ELR (cell line): ENCODE measurements at regions not wholly inside any gene's neighbourhood (a gene's known extent, or its start where the extent isn't known, plus 50 kb on each side); places are given as distances from the start of the nearest gene placed in this dataset.

ENCODE experiments used
- DNase-seq: peaks from one replicate; pipeline ENCODE4 v3.0.0-alpha.2; 2015; ENCODE audit warnings: low read depth

DNA sequence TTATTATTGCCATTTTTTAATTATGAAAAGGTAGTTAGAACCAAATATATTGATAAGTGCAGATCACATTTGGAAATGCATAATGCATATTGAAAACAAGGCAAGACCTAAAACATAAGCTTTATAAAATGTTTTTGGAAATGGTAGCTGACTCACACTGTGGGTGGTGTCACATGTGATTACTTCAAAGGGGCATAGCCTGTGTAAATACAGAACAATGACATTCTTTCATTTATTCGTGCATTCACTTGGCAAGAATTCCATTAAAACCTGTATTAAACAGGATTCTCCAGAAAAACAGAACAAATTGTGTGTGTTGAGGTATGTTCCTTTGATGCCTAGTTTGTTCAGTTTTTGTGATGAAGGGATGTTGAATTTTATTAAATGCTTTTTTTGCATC is 427.3 kb upstream of the ST6GAL2 start:
- no peak for DNase-seq

- no peak for DNase-seq
Measured at GRCh38 chr2:107320881-107321280, 434.9 kb upstream of the ST6GAL2 start.

DNA sequence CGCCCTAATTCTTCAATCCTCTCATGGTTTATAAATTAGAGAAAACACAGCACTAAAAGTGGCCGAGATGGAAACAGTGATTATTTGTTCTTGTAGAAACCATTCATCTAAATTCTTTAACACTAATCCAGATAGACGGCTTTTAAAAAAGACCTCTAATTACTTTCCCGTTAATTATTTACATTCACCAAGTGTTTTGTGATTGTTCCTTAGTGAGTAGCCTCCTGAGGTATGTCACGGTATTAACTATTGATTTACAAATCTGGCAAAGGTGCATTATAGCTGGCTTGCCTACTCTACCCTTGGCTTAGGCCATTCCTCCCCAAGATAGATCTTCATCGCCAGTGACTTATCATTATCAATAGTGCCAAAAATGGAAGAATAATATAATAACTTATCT is 436.4 kb upstream of the ST6GAL2 start:
- no peak for DNase-seq

- no peak for DNase-seq
Measured at GRCh38 chr2:107323946-107324565, 438.1 kb upstream of the ST6GAL2 start.

GRCh38 chr2:107325981-107326786 is 440.2 kb upstream of the ST6GAL2 start:
- DNase-seq, result no peak

DNA sequence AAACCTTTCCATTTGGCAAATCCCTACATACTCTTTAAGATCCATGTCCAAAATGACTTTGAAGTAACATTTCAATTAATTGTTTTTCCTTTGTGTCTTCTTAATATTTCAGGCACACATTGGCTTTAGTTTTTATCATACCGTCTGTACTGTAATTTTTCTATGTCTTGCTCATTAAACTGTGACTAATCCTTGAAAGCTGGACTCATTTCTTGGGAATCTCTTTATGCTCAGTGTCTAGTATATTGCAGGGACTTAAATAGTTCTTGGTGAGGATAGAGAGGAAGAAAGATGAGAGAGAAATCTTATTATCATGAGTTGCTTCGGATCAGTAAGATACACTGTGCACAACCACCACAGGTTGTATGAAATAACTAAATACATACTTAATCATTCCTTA is 448.3 kb upstream of the ST6GAL2 start:
- DNase-seq, result no peak

- no peak for DNase-seq
Measured at GRCh38 chr2:107336526-107336925, 450.6 kb upstream of the ST6GAL2 start.

DNA sequence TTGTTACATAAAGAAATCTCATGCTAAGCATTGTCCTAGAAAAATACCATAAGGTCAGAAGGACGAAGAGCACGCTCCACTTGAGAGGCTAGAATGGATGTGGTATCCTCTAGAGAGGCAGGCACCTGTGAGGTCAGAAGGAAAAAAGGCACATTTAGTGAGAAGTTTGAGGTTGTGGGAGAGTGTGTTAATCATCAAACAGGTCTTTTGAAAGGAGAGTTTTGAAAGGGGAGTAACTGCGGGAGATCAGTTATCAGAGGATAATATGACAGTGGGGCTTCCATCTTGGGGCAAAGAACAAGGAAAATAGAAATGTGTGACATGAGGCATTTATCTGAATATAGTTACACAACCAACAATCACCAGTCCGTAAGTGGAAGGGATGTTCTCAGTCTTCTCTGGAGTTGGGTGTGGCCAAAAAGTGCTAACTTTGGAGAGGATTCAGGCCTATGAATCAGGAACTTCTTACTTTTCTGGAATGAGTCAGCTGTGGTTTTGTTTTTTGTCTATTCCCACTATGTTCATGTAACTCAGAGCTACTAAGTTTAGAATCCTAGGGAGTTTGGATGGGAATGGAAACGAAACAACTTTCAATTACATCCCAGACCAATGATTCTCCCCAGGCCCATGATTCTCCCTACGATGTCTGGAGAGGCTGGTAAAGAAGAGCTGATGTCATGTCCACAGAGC is 451.4 kb upstream of the ST6GAL2 start:
- peak; percentile 6 for DNase-seq

DNA sequence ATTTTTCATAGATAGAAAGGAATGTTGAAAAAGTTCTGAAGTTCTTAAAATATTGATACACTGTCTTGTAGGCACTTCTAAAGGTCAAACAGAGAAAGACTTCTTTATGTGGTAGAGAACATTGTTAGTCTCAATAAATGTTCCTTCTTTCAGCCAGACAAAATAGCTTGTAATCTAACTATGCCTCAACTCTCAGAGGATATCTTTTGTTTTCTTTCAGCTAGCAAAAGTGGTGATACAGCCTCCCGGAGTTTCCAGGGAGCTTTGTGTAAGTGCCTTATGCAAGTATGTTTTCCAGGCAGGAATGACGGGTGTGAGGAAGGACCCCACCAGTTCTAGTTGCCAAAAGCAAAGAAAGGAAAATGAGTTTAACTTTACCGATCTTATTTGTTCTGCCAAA is 452.1 kb upstream of the ST6GAL2 start:
- DNase-seq, result no peak

GRCh38 chr2:107338571-107338970 is 452.6 kb upstream of the ST6GAL2 start:
- no peak for DNase-seq

GRCh38 chr2:107340955-107341354 is 455.0 kb upstream of the ST6GAL2 start:
- DNase-seq, result no peak

DNA sequence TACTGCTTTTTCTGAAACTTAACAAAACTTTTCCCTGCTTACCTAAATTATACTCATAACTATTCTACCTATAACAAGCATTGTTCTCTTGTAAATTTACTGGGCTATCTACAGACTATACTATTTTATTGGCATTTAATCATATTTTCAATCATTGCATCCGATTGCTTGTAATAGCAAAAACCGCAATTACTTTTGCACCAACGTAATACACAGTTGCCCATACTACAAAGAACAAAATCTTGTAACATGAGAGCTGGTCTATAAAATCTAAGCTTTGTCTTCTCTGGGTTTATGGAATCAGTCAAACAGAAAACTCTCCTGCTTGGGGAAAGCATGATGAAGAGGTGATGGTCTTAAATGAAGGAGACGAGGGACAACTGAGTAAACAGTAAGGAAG is 463.4 kb upstream of the ST6GAL2 start:
- DNase-seq, result no peak

GRCh38 chr2:107354175-107354574 is 468.2 kb upstream of the ST6GAL2 start:
- no peak for DNase-seq

DNA sequence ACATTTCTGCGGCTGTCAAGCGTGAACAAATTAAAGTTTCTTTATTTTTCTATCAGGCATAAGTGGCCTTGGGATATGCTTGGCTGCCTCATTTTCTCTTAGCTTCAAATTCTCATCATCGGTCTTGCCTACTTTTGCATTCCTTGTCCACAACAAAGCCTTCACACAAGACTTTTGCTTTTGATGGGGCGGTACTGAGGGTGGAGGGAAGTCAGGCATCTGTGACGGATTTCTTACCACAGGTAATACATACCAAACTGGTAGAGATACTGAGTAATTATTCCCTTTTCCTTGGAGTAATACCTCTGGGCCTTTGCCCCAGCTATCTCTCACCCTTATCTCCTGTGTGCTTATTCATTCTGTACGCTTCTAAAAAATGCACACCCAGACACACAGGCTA is 468.3 kb upstream of the RGPD4 start:
- DNase-seq, result no peak

- DNase-seq, result no peak
Measured at GRCh38 chr2:107359021-107359420, 467.7 kb upstream of the RGPD4 start.

GRCh38 chr2:107361751-107362381 is 464.8 kb upstream of the RGPD4 start:
- DNase-seq, result no peak

DNA sequence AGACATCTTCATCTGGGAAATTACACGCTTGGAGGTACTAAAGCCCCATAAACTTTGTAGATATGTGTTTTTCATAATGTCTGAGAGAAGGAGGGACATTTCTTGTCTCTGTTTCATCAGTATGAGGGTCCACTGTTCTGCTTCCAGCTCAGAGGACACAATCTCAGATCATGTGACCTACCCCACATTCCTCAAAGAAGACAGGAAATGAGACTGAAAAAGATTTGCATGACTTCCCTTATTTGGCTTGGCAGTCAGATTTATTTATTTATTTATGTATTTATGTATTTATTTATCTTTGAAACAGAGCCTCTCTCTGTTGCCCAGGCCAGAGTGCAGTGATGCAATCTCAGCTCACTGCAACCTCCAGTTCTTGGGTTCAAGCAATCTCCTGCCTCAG is 463.7 kb upstream of the RGPD4 start:
- DNase-seq, result no peak

- DNase-seq, result no peak
Measured at GRCh38 chr2:107363806-107364205, 462.9 kb upstream of the RGPD4 start.

DNA sequence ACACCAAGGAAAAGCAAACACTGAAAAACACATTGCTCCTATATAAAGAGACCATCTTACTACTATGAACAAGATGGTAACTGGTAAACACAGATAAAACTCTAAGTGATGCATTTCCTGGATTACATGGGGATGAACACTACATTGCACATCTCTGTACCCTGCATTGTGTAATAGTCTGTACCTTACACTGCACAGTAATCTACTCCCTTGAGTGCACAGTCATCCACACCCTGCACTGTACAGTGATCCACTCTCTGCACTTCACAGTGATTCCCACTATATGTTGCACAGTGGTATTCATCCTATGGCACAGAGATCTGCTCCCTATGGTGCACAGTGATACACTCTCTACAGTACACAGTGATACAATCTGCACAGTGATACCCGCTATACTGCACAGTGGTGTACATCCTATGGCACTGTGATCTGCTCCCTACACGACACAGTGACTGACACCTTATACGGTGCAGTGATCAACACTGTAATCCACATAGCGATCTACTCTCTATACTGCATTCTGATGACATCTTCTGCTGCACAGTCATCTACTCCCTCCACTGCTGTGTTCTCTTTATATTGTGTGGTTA is 462.2 kb upstream of the RGPD4 start:
- DNase-seq, result no peak

DNA sequence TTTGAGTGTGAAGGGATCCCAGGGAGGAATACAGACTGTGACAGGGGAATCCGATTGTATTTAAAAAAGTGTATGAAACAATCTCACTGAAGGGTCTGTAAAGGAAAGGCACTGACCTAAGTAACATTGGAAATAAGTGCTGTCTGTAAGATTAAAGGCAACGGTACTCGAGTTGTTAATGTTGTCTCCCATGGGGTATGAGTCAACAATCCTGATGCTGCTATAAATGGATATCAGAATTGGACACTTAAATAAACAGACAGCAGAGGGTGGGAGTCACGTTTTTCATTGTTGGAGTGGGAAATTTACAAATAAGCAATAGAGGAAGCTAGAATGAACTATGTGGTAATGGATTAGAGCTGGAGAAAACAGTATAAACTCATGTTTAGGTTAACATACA is 452.4 kb upstream of the RGPD4 start:
- DNase-seq, result no peak

DNA sequence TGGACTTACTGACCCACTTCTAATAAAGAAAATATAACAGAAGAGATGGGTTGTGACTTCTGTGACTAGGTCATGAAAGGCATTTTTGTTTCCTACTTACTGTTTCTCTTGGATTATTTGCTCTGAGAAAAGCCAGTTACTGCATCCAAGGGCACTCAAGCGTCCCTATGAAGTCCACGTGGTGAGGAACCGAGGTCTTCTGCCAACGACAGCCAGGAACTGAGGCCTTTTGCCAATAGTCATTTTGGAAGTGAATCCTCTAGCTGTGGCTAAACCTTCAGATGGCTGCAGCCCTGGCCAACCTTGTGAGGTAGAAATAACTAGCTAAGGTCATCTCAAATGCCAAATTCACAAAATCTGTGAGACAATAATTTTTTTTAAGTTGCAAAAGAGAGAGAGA is 449.8 kb upstream of the RGPD4 start:
- DNase-seq, result no peak

DNA sequence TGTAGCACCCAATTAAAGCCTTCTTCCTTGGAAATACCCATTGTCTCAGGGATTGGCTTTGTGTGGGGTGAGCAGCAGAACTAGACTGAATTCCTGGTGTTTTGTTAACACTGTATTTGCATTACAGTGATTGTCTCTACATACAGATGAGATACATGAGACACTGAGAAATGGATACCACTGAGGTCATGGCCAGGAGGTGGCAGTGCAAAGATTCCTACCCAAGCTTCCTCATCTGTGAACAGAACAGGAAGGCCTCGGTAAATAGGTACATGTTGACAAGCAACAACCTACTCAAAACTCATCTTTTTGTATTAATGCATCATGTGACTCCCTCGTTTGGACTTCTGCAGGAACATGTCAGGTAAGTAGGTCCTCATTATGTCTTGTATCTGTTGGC is 445.8 kb upstream of the RGPD4 start:
- DNase-seq, result peak; percentile 2
